ENCODE measurements at regions not wholly inside any gene's neighbourhood (a gene's known extent, or its start where the extent isn't known, plus 50 kb on each side); places are given as distances from the start of the nearest gene placed in this dataset.

DNA sequence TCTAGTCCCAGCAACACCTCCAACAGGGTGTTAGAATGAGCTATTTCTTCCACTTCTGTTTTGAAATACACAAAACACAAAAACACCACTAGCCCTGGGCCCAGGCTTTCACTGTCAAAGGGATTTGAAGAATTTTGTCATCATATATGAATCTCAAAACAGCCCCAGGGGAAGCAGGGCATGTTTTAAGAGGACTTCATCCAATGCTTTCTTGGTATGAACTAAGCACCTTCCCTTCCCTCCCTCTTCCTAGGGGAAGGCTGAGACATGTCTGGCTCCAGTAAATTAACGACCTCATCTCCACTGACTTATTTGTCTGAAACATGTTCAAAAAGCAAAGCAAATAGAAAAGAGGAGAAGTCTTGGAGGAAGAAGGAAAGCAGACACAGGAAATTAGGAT is 75.7 kb upstream of the INCENP start:
- Mint-ChIP-seq H3K9me3 (no peaks in the 10 kb centered on the region), H3K4me3 (no peak overlapping the region), H3K4me1 (ENCODE audit: low read depth) (peaks cover 3% of the 10 kb centered on the region), H3K27me3 (ENCODE audit: low read depth) (no peaks in the 10 kb centered on the region), H3K36me3 (ENCODE audit: insufficient read depth) (no peaks in the 10 kb centered on the region)
- DNase-seq, result no peak
- ATAC-seq, result no peak

DNA sequence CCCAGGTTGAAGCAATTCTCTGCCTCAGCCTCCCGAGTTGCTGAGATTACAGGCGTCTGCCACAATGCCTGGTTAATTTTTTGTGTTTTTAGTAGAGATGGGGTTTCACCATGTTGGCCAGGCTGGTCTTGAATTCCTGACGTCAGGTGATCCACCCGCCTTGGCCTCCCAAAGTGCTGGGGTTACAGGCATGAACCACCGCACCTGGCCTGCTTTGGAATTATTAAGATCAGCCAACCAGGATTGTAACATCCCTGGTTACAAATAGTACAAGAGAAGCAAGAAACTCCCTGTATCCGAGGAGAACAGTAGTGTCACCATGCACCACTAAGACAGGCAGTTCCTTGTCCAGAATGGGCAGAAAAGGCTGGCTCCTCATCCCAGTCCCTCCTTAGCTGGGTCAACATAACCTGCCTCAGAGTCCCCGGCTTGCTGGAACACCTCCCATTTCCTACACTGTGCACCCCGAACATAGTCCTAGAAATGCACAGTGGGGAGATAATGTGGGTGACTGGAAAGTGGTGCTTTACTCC is 77.2 kb upstream of the INCENP start:
- Mint-ChIP-seq H3K9me3 (no peaks in the 10 kb centered on the region), H3K27me3 (ENCODE audit: low read depth) (no peaks in the 10 kb centered on the region), H3K36me3 (ENCODE audit: insufficient read depth) (no peaks in the 10 kb centered on the region), H3K4me3 (no peak overlapping the region), H3K4me1 (ENCODE audit: low read depth) (peaks cover 3% of the 10 kb centered on the region)
- DNase-seq, result no peak
- ATAC-seq, result no peak

DNA sequence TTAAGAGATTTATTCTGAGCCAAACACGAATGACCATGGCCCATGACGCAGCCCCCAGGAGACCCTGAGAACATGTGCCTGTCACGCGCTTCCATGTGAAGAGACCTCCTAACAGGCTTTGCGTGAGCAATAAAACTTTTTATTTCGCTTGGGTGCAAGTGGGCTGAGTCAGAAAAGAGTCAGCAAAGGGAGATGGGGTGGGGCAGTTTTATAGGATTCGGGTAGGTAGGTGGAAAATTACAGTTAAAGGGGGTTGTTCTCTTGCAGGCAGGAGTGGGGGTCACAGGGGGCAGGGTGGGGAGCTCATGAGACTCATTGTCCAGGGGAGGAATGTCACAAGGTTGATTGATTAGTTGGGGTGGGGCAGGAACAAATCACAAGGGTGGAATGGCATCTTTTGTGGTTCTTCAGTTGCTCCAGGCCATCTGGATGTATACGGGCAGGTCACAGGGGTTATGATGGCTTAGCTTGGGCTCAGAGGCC is 77.2 kb upstream of the FTH1 start:
- no peaks in the 10 kb centered on the region for H3K9me3 Mint-ChIP-seq
- H3K36me3 Mint-ChIP-seq (ENCODE audit: insufficient read depth), result no peaks in the 10 kb centered on the region
- no peaks in the 10 kb centered on the region for H3K27me3 Mint-ChIP-seq (ENCODE audit: low read depth)
- H3K4me3 Mint-ChIP-seq, result no peak overlapping the region
- DNase-seq, result no peak
- peaks cover 3% of the 10 kb centered on the region for H3K4me1 Mint-ChIP-seq (ENCODE audit: low read depth)
- ATAC-seq, result no peak

DNA sequence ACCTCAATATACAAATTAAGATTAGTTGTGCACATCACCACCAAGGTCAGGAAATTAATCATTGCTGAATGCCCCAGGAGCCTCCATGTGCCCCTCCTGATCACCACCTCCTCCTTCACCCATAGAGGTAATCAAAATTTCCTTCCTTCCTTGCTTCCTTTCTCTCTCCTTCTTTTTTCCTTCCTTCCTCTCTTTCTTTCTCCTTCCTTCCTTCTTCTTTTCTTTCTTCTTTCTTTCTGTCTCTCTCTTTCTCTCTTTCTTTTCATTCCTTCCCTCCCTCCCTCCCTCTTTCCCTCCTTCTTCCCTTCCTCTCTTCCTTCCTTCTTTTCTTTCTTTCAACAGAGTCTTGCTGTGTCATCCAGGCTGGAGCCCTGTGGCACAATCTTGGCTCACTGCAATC is 67.9 kb upstream of the FTH1 start:
- Mint-ChIP-seq H3K4me3 (no peak overlapping the region), H3K9me3 (peaks cover 12% of the 10 kb centered on the region), H3K4me1 (ENCODE audit: low read depth) (peaks cover 9% of the 10 kb centered on the region), H3K27me3 (ENCODE audit: low read depth) (no peaks in the 10 kb centered on the region), H3K36me3 (ENCODE audit: insufficient read depth) (no peaks in the 10 kb centered on the region)
- DNase-seq, result no peak
- ATAC-seq, result no peak

DNA sequence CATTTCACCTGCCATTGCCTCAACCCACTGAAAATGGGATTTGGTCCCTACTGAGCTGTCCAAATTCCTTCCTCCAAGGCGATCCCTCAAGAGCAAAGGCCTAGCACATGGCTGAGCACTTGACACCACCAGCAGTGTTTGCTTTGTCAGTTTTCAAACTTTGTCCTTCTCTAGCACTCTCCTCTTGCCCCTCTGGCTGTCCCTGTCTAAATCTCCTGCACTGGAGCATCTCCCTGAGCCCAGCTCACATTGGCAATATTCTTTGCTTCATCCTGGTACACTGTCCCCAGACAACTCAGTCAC is 66.6 kb upstream of the FTH1 start:
- DNase-seq (no peak), ATAC-seq (no peak)
- H3K9me3 Mint-ChIP-seq, result peaks cover 12% of the 10 kb centered on the region
- H3K27me3 Mint-ChIP-seq (ENCODE audit: low read depth), result no peaks in the 10 kb centered on the region
- peaks cover 9% of the 10 kb centered on the region for H3K4me1 Mint-ChIP-seq (ENCODE audit: low read depth)
- no peak overlapping the region for H3K4me3 Mint-ChIP-seq
- no peaks in the 10 kb centered on the region for H3K36me3 Mint-ChIP-seq (ENCODE audit: insufficient read depth)

DNA sequence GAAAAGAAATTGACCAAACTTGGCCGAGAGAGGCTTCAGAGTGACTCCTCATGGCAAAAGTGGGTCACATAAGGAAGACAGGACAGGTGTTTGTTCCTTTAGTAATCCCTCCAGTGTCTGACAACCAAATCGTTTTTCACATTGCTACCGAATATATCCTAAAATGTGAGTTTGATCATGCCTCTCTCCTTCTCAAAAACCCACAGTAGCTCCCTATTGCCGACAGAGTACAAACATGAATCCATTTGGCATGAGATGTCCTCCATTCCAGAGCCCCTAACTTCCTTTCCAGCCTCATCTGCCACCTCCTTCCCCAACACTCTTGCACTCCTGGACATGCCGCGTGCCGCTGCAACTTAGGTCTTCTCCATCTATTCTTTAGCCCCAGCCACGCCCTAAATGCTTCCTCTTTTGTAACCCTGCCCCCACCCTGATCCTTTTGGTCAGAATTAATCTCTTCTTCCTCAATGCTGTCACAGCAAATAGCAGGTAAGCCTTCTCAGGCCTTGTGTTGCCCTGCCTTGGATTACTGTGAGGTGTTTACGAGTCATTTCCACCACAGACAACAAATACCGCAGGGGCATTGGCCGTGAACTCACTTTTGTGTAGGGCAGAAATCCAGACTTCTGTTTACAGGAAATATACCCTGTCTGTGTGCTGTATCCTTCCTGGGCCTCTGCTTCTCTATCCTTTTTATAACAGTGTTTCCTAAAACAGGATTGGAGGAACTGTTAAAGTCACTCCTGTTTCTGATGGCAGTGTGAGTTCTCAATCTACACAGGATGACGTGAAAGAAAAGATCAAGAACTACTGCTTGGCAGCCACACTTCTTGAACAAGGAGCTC is 66.0 kb upstream of the FTH1 start:
- Mint-ChIP-seq H3K4me3 (no peak overlapping the region), H3K36me3 (ENCODE audit: insufficient read depth) (no peaks in the 10 kb centered on the region), H3K27me3 (ENCODE audit: low read depth) (no peaks in the 10 kb centered on the region), H3K9me3 (peaks cover 12% of the 10 kb centered on the region), H3K4me1 (ENCODE audit: low read depth) (peaks cover 9% of the 10 kb centered on the region)
- DNase-seq (no peak), ATAC-seq (no peak)

DNA sequence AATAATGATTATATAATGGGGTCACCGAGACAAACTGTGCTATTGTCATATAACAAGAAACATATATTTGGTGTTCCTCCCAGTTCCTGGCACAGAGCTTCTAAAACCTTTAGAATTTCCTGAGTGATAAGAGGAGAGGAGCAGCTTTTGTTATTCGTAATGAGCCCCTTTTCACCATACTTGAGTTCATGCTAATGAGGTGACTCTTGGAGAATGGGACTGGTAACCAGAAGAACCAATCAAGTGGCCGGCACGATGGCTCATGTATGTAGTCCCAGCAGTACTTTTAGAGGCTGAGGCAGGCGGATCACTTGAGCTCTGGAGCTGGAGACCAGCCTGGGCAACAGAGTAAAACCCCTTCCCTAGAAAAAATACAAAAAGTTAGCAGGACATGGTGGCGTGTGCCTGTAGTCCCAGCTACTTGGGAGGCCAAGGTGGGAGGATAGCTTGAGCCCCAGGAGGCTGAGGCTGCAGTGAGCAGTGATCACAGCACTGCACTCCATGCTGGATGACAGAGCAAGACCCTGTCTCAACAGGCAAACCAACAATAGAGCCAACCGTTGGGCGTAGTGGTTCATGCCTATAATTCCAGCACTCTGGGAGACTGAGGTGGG is 62.7 kb upstream of the FTH1 start:
- H3K4me3 Mint-ChIP-seq, result no peak overlapping the region
- DNase-seq (no peak), ATAC-seq (no peak)
- H3K9me3 Mint-ChIP-seq, result peaks cover 12% of the 10 kb centered on the region
- no peaks in the 10 kb centered on the region for H3K36me3 Mint-ChIP-seq (ENCODE audit: insufficient read depth)
- no peaks in the 10 kb centered on the region for H3K27me3 Mint-ChIP-seq (ENCODE audit: low read depth)
- H3K4me1 Mint-ChIP-seq (ENCODE audit: low read depth), result peaks cover 21% of the 10 kb centered on the region

DNA sequence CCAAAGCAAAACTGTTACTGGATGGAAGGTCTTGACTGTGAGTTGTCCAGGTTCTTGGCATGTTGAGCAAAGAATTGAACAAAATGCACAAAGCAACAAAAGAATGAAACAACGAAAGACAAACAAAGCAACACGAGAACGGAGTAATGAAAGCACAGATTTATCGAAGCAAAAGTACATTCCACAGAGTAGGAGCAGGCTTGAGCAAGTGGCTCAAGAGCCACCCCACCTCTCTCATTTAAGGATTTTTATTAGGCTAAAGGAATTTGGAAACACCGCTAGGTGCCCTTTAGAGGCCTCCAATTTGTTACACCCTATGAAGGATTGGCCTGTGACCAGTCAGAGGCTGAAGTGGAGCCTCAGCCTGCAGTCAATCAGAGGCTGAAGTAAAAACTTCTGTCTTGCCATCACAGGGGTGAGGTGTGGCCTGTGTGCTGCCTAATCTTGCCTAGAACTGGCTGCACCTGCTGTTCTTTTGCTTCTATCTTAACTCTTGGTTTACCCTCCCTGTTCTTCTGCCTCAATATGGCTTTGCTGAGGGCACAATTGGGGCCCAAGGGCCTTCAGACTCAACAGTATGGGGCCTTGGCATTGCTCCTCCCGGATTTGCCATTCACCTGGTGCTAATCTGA is 59.4 kb upstream of the FTH1 start:
- no peak overlapping the region for H3K4me3 Mint-ChIP-seq
- peaks cover 22% of the 10 kb centered on the region for H3K4me1 Mint-ChIP-seq (ENCODE audit: low read depth)
- no peaks in the 10 kb centered on the region for H3K27me3 Mint-ChIP-seq (ENCODE audit: low read depth)
- ATAC-seq (no peak), DNase-seq (no peak)
- no peaks in the 10 kb centered on the region for H3K9me3 Mint-ChIP-seq
- no peaks in the 10 kb centered on the region for H3K36me3 Mint-ChIP-seq (ENCODE audit: insufficient read depth)

DNA sequence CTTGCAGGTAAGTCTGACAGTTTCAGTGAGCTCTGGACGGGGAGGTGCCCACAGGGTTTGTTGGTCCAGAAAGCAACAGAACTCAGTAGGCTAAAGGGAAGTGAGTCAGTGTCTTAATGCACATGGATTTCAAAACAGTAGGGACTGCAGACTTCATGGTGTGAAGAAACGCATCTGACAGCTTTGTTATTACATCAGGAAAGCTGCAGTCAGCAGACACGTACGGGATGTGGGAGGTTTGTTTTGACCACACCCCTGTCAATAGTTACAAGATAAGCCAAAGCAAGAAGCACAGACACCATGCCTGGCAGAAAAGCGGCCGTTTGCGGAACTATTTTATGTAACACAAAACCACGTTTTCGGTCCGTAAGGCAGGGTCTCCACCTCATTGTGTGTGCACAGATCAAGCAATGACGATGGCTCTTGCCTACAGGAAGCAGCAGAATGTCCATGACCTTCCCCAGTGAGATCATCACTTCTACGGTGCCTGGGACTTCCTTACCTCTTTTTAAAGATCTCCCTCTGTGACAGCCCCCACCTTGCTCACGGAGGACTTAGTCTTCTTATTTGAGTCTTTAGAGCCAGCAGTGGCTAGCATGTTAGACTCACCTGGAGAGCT is 58.2 kb upstream of the FTH1 start:
- peaks cover 22% of the 10 kb centered on the region for H3K4me1 Mint-ChIP-seq (ENCODE audit: low read depth)
- no peaks in the 10 kb centered on the region for H3K27me3 Mint-ChIP-seq (ENCODE audit: low read depth)
- H3K4me3 Mint-ChIP-seq, result peak overlapping the region; percentile 63
- peaks cover 2% of the 10 kb centered on the region for H3K36me3 Mint-ChIP-seq (ENCODE audit: insufficient read depth)
- H3K9me3 Mint-ChIP-seq, result peaks cover 6% of the 10 kb centered on the region
- peak; percentile 36 for DNase-seq
- peak; percentile 82 to 88 for ATAC-seq

DNA sequence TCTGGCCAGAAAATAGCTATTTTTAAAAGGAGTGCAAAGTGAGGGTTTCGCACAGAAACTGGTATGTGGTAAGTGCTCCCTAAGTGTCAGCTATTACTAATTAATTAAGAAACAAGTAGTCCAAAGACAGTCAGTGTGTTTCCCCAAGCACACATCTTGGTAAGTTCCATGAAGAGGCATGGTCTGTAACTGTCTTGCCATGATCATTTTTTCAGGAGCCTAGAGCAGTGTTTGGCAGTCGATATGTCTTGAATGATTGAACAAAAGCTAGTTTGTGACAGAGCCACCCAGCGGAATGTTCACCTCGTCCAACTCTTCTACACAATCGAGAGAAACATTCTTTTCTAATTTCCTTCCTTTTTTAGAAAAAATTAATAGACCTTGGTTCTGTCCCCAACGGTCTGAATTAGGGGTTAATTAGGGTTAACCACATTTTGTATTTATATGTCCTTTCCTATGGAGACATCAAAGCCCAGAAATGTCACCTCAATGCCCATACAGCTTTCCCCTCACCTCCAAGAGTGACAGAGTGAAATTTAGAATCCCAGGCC is 57.6 kb upstream of the FTH1 start:
- no peaks in the 10 kb centered on the region for H3K27me3 Mint-ChIP-seq (ENCODE audit: low read depth)
- ATAC-seq (no peak), DNase-seq (no peak)
- H3K4me1 Mint-ChIP-seq (ENCODE audit: low read depth), result peaks cover 22% of the 10 kb centered on the region
- H3K4me3 Mint-ChIP-seq, result peak overlapping the region; percentile 63
- H3K36me3 Mint-ChIP-seq (ENCODE audit: insufficient read depth), result peaks cover 2% of the 10 kb centered on the region
- peaks cover 6% of the 10 kb centered on the region for H3K9me3 Mint-ChIP-seq

DNA sequence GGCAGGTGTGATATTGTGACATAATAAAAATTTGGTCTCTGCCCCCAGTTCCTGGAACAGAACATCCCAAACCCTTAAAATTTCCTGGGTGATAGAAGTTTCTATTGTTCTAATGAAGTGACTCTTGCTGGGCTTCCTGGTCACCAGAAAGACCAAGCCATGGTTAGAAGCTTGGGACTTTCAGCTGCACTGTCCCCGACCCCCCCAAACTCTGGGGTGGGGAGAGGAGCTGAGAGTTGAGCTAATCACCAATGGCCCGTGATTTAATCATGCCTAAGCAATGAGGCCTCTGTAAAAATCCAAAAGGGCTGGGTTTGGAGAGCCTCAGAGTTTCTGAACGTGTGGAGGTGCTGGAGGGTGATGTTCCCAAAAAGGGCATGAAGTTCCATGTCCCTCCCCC is 54.8 kb upstream of the FTH1 start:
- peaks cover 22% of the 10 kb centered on the region for H3K4me1 Mint-ChIP-seq (ENCODE audit: low read depth)
- ATAC-seq (no peak), DNase-seq (no peak)
- H3K9me3 Mint-ChIP-seq, result peaks cover 6% of the 10 kb centered on the region
- H3K36me3 Mint-ChIP-seq (ENCODE audit: insufficient read depth), result peaks cover 2% of the 10 kb centered on the region
- no peaks in the 10 kb centered on the region for H3K27me3 Mint-ChIP-seq (ENCODE audit: low read depth)
- H3K4me3 Mint-ChIP-seq, result no peak overlapping the region

DNA sequence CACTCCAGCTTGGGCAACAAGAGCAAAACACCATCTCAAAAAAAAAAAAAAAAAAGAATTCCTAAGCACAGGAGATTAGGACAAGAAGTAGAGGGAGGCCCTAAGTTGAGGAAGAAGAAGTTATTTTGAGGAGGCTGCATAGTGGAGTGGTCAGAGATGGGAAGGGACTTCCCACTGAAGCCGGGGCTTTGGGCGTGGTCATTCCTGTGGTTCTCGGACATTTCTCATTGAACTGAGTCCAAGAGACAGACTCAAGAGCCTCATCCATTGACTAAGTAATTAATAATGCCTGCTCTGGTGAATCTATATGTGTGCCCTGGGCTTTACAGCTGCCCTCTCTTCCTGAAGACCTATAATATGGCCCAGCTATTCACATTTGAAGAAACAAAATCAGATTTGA is 53.2 kb upstream of the FTH1 start:
- DNase-seq (no peak), ATAC-seq (no peak)
- peaks cover 2% of the 10 kb centered on the region for H3K36me3 Mint-ChIP-seq (ENCODE audit: insufficient read depth)
- H3K9me3 Mint-ChIP-seq, result peaks cover 6% of the 10 kb centered on the region
- H3K27me3 Mint-ChIP-seq (ENCODE audit: low read depth), result no peaks in the 10 kb centered on the region
- peaks cover 15% of the 10 kb centered on the region for H3K4me1 Mint-ChIP-seq (ENCODE audit: low read depth)
- no peak overlapping the region for H3K4me3 Mint-ChIP-seq

DNA sequence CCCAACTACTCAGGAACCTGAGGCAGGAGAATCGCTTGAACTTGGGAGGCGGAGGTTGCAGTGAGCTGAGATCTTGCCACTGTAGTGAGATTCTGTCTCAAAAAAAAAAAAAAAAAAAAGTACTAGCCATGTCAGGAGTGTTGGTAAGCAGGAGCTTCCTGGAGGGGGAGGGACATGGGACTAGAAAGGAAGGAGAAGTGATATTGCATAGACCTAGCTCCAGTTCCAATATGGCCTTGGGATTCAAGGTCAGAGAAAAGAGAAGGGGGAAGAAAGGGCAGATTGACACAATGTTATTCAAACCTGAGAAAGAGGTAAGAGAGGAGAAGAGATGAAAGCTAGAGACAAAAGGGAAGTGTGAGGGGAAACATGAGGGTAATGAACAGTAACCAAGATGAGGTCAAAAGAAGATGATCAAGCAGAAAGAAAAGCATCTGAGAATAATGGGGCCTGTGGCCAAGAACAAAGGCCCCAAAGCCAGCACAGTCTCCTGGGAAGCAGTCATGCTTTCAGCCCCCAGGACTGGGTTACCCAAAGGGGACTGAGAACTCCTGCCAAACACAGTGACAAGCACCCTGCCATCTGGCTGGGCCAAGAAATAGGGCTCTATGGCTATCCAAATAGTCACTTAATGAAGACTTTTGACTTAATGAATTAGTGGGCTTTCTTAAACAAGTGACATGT is 51.7 kb upstream of the FTH1 start:
- DNase-seq, result no peak
- Mint-ChIP-seq H3K27me3 (ENCODE audit: low read depth) (no peaks in the 10 kb centered on the region), H3K36me3 (ENCODE audit: insufficient read depth) (peaks cover 2% of the 10 kb centered on the region), H3K4me1 (ENCODE audit: low read depth) (peaks cover 4% of the 10 kb centered on the region), H3K4me3 (no peak overlapping the region), H3K9me3 (peaks cover 6% of the 10 kb centered on the region)
- ATAC-seq, result no peak
